ENCODE measurements at regions not wholly inside any gene's neighbourhood (a gene's known extent, or its start where the extent isn't known, plus 50 kb on each side); places are given as distances from the start of the nearest gene placed in this dataset.

DNA sequence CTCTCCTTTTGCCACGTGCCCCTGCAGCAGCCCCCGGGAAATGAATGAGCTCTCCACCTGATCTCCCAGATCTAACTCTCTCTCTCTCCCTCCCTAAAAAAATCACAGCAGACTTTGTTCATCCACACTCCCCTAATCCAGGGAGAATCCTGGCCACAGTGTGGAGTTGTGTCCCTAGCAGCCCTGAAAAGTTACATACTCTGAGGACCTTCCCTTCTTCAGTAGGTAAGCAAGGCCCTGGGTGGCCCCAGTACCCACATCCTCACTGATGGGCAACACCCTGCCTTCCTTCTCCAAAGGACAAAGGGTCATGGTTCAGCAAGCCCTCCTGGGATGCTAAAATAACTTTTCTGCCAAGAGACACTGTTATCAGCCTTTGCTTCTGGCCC, 76.9 kb upstream of the GLI2 start:
- H3K27me3 ChIP-seq (ENCODE audit: control insufficient read depth in 1 of 2, insufficient read depth in 1 of 2, low read length in 2 of 2), result peaks cover 47 to 49% of the 10 kb centered on the region in 2 experiments
- H3K4me3 ChIP-seq (ENCODE audit: insufficient read depth in 1 of 2, low read depth in 1 of 2, low read length in 2 of 2), result no peak overlapping the region
- H3K4me2 ChIP-seq (ENCODE audit: low read length, poor library complexity, severe bottlenecking), result no peak overlapping the region
- H3K4ac ChIP-seq (ENCODE audit: low read depth in 1 of 2, low read length in 2 of 2), result no peak overlapping the region
- no peak overlapping the region for H2BK12ac ChIP-seq (ENCODE audit: low read length in 2 of 2)
- H3K27ac ChIP-seq (ENCODE audit: low read length, poor library complexity, severe bottlenecking), result no peak overlapping the region
- H2BK120ac ChIP-seq (ENCODE audit: low read depth, low read length), result no peak overlapping the region
- no peak overlapping the region for H2BK15ac ChIP-seq (ENCODE audit: low read depth, poor library complexity, severe bottlenecking)
- H3K23ac ChIP-seq (ENCODE audit: low read length in 2 of 2), result no peak overlapping the region
- no peak overlapping the region for H4K91ac ChIP-seq (ENCODE audit: low read length)
- H3K9ac ChIP-seq (ENCODE audit: low read length), result no peak overlapping the region
- H3K79me1 ChIP-seq (replicated peaks; ENCODE audit: low read length, poor library complexity, severe bottlenecking), result no peaks in the 10 kb centered on the region
- H4K8ac ChIP-seq (ENCODE audit: low read length), result no peak overlapping the region
- WGBS, result 75% methylated on average over 2 of the region's 2 CpGs
- no peak overlapping the region for H2BK5ac ChIP-seq (ENCODE audit: low read depth, low read length, poor library complexity, severe bottlenecking)
- no peak overlapping the region for H2AFZ ChIP-seq (ENCODE audit: low read depth, low read length)
- no peak overlapping the region for H2AK5ac ChIP-seq (ENCODE audit: low read length, severe bottlenecking)
- peaks cover 9% of the 10 kb centered on the region for H3K9me3 ChIP-seq (ENCODE audit: control insufficient read depth, low read length)
- DNase-seq, result no peak
- H3K18ac ChIP-seq (ENCODE audit: low read depth in 1 of 2, low read length in 2 of 2), result no peak overlapping the region
- no peaks in the 10 kb centered on the region for H3K4me1 ChIP-seq (ENCODE audit: control insufficient read depth, insufficient read depth, low read depth, low read length)
- H3K36me3 ChIP-seq (ENCODE audit: control insufficient read depth in 1 of 2, insufficient read depth in 2 of 2, low read depth in 1 of 2, low read length in 2 of 2), result no peaks in the 10 kb centered on the region
- no peak overlapping the region for H3K14ac ChIP-seq (ENCODE audit: low read length in 2 of 2)

DNA sequence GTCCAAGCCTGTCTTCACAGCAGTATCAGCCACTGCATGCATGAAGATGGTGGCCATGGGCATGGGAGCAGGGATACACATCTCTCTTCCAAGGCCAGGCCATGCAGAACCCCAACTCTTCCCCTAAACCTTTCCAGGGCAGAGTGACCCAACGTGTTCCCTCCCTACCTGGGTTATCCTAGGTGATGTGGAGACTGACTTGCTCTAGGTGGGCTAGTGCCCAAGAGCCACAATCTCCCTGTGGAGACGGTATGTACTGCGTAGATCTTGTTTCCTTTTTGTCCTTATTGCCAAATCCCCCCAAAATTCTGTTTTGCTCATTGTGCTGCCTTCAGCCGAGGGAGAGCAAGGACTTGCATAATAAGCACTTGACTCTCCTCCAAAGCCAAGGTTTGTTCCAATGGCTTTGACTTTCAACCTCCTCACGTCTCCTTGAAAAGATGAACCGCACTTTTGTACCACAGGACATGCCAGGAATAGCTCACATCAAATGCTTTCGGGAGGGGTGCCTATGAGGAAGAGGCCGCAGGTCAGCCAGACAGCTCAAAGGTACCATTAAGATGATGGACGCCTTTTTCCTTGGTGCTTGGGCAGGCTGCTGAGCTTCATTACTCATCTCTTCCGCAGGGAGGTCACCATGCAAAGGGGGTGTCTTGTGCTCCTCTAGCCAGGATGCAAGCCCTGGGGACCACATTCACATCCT, 76.2 kb upstream of the GLI2 start:
- Histone ChIP-seq H3K27ac (ENCODE audit: low read length, poor library complexity, severe bottlenecking) (no peak overlapping the region), H3K9me3 (ENCODE audit: control insufficient read depth, low read length) (peaks cover 5% of the 10 kb centered on the region), H2BK5ac (ENCODE audit: low read depth, low read length, poor library complexity, severe bottlenecking) (no peak overlapping the region), H3K4me1 (ENCODE audit: control insufficient read depth, insufficient read depth, low read depth, low read length) (no peaks in the 10 kb centered on the region), H3K9ac (ENCODE audit: low read length) (no peak overlapping the region), H3K18ac (ENCODE audit: low read depth in 1 of 2, low read length in 2 of 2) (no peak overlapping the region), H4K91ac (ENCODE audit: low read length) (no peak overlapping the region), H3K4me3 (ENCODE audit: insufficient read depth in 1 of 2, low read depth in 1 of 2, low read length in 2 of 2) (no peak overlapping the region), H3K23ac (ENCODE audit: low read length in 2 of 2) (no peak overlapping the region), H2BK120ac (ENCODE audit: low read depth, low read length) (no peak overlapping the region), H3K14ac (ENCODE audit: low read length in 2 of 2) (peak overlapping the region in 1 of 2 experiments; percentile 26), H2BK12ac (ENCODE audit: low read length in 2 of 2) (no peak overlapping the region), H3K79me1 (replicated peaks; ENCODE audit: low read length, poor library complexity, severe bottlenecking) (no peaks in the 10 kb centered on the region), H2AK5ac (ENCODE audit: low read length, severe bottlenecking) (no peak overlapping the region), H3K4me2 (ENCODE audit: low read length, poor library complexity, severe bottlenecking) (no peak overlapping the region), H3K36me3 (ENCODE audit: control insufficient read depth in 1 of 2, insufficient read depth in 2 of 2, low read depth in 1 of 2, low read length in 2 of 2) (no peaks in the 10 kb centered on the region), H3K27me3 (ENCODE audit: control insufficient read depth in 1 of 2, insufficient read depth in 1 of 2, low read length in 2 of 2) (peaks cover 44 to 47% of the 10 kb centered on the region in 2 experiments), H3K4ac (ENCODE audit: low read depth in 1 of 2, low read length in 2 of 2) (no peak overlapping the region), H2BK15ac (ENCODE audit: low read depth, poor library complexity, severe bottlenecking) (no peak overlapping the region), H4K8ac (ENCODE audit: low read length) (no peak overlapping the region), H2AFZ (ENCODE audit: low read depth, low read length) (no peak overlapping the region)
- DNase-seq, result no peak
- 84% methylated on average over 10 of the region's 10 CpGs for WGBS

GRCh38 chr2:120660056-120660694, 75.5 kb upstream of the GLI2 start:
- H3K23ac ChIP-seq (ENCODE audit: low read length in 2 of 2), result no peak overlapping the region
- no peak overlapping the region for H3K27ac ChIP-seq (ENCODE audit: low read length, poor library complexity, severe bottlenecking)
- no peak for DNase-seq
- peaks cover 39 to 44% of the 10 kb centered on the region in 2 experiments for H3K27me3 ChIP-seq (ENCODE audit: control insufficient read depth in 1 of 2, insufficient read depth in 1 of 2, low read length in 2 of 2)
- H4K8ac ChIP-seq (ENCODE audit: low read length), result no peak overlapping the region
- H2BK12ac ChIP-seq (ENCODE audit: low read length in 2 of 2), result no peak overlapping the region
- no peak overlapping the region for H3K4me3 ChIP-seq (ENCODE audit: insufficient read depth in 1 of 2, low read depth in 1 of 2, low read length in 2 of 2)
- H2BK15ac ChIP-seq (ENCODE audit: low read depth, poor library complexity, severe bottlenecking), result no peak overlapping the region
- H3K4ac ChIP-seq (ENCODE audit: low read depth in 1 of 2, low read length in 2 of 2), result no peak overlapping the region
- no peak overlapping the region for H2BK120ac ChIP-seq (ENCODE audit: low read depth, low read length)
- no peak overlapping the region for H3K4me2 ChIP-seq (ENCODE audit: low read length, poor library complexity, severe bottlenecking)
- no peak overlapping the region for H3K14ac ChIP-seq (ENCODE audit: low read length in 2 of 2)
- no peak overlapping the region for H3K18ac ChIP-seq (ENCODE audit: low read depth in 1 of 2, low read length in 2 of 2)
- H2AK5ac ChIP-seq (ENCODE audit: low read length, severe bottlenecking), result no peak overlapping the region
- H2BK5ac ChIP-seq (ENCODE audit: low read depth, low read length, poor library complexity, severe bottlenecking), result no peak overlapping the region
- no peak overlapping the region for H4K91ac ChIP-seq (ENCODE audit: low read length)
- H3K4me1 ChIP-seq (ENCODE audit: control insufficient read depth, insufficient read depth, low read depth, low read length), result no peaks in the 10 kb centered on the region
- no peaks in the 10 kb centered on the region for H3K79me1 ChIP-seq (replicated peaks; ENCODE audit: low read length, poor library complexity, severe bottlenecking)
- no peaks in the 10 kb centered on the region for H3K36me3 ChIP-seq (ENCODE audit: control insufficient read depth in 1 of 2, insufficient read depth in 2 of 2, low read depth in 1 of 2, low read length in 2 of 2)
- H3K9ac ChIP-seq (ENCODE audit: low read length), result no peak overlapping the region
- H2AFZ ChIP-seq (ENCODE audit: low read depth, low read length), result no peak overlapping the region
- WGBS, result 89% methylated on average over 8 of the region's 8 CpGs
- H3K9me3 ChIP-seq (ENCODE audit: control insufficient read depth, low read length), result peaks cover 12% of the 10 kb centered on the region

- no peak overlapping the region for H2BK120ac ChIP-seq (ENCODE audit: low read depth, low read length)
- H2BK12ac ChIP-seq (ENCODE audit: low read length in 2 of 2), result no peak overlapping the region
- no peak overlapping the region for H3K14ac ChIP-seq (ENCODE audit: low read length in 2 of 2)
- no peak overlapping the region for H3K4ac ChIP-seq (ENCODE audit: low read depth in 1 of 2, low read length in 2 of 2)
- H2AFZ ChIP-seq (ENCODE audit: low read depth, low read length), result no peak overlapping the region
- WGBS, result 57% methylated on average over 11 of the region's 11 CpGs
- H3K36me3 ChIP-seq (ENCODE audit: control insufficient read depth in 1 of 2, insufficient read depth in 2 of 2, low read depth in 1 of 2, low read length in 2 of 2), result no peaks in the 10 kb centered on the region
- no peak overlapping the region for H3K27ac ChIP-seq (ENCODE audit: low read length, poor library complexity, severe bottlenecking)
- no peak overlapping the region for H3K4me2 ChIP-seq (ENCODE audit: low read length, poor library complexity, severe bottlenecking)
- no peak overlapping the region for H2BK15ac ChIP-seq (ENCODE audit: low read depth, poor library complexity, severe bottlenecking)
- no peak for DNase-seq
- peaks cover 31 to 42% of the 10 kb centered on the region in 2 experiments for H3K27me3 ChIP-seq (ENCODE audit: control insufficient read depth in 1 of 2, insufficient read depth in 1 of 2, low read length in 2 of 2)
- no peaks in the 10 kb centered on the region for H3K4me1 ChIP-seq (ENCODE audit: control insufficient read depth, insufficient read depth, low read depth, low read length)
- H2BK5ac ChIP-seq (ENCODE audit: low read depth, low read length, poor library complexity, severe bottlenecking), result no peak overlapping the region
- no peaks in the 10 kb centered on the region for H3K79me1 ChIP-seq (replicated peaks; ENCODE audit: low read length, poor library complexity, severe bottlenecking)
- no peak overlapping the region for H3K18ac ChIP-seq (ENCODE audit: low read depth in 1 of 2, low read length in 2 of 2)
- no peak overlapping the region for H2AK5ac ChIP-seq (ENCODE audit: low read length, severe bottlenecking)
- H4K91ac ChIP-seq (ENCODE audit: low read length), result no peak overlapping the region
- peaks cover 18% of the 10 kb centered on the region for H3K9me3 ChIP-seq (ENCODE audit: control insufficient read depth, low read length)
- no peak overlapping the region for H3K23ac ChIP-seq (ENCODE audit: low read length in 2 of 2)
- no peak overlapping the region for H3K4me3 ChIP-seq (ENCODE audit: insufficient read depth in 1 of 2, low read depth in 1 of 2, low read length in 2 of 2)
- no peak overlapping the region for H4K8ac ChIP-seq (ENCODE audit: low read length)
- H3K9ac ChIP-seq (ENCODE audit: low read length), result no peak overlapping the region
Measured at GRCh38 chr2:120660771-120661459, 74.8 kb upstream of the GLI2 start.

Measured in mesenchymal stem cell (in vitro differentiated cells and primary cell).